K562 (cell line): ENCODE measurements at regions not wholly inside any gene's neighbourhood (a gene's known extent, or its start where the extent isn't known, plus 50 kb on each side); places are given as distances from the start of the nearest gene placed in this dataset.

Experiments
- ASH1L ChIP-seq: fragments of 450-650 bp; IDR thresholded peaks from 2 replicates; pipeline ENCODE4 v1.6.1; 2018; ENCODE audit warnings: borderline replicate concordance, mild to moderate bottlenecking, low read depth; ENCODE audit not compliant: partially characterized antibody
- DIDO1 ChIP-seq: fragments of 450-650 bp; IDR thresholded peaks from 2 replicates; pipeline ENCODE4 v1.6.1; 2016; ENCODE audit warnings: low read depth, missing biosample characterization, missing genetic modification characterization
- ELF2 ChIP-seq: fragments of 250-450 bp; sonication (Bioruptor Pico); IDR thresholded peaks from 2 replicates; pipeline ENCODE4 v1.5.0; 2021; ENCODE audit warnings: mild to moderate bottlenecking
- ELF4 ChIP-seq: fragments of 450-650 bp; formaldehyde crosslinking; IDR thresholded peaks from 2 replicates; pipeline ENCODE4 v1.4.0; 2022; ENCODE audit warnings: missing genetic modification characterization
- EP300 ChIP-seq: IDR thresholded peaks from 2 replicates; pipeline ENCODE4 v1.6.1; 2012; ENCODE audit warnings: low read length, improper control_type of control experiment
- ETV1 ChIP-seq: fragments of 450-650 bp; conservative IDR thresholded peaks from 2 replicates; pipeline ENCODE4 v1.6.1; 2016; ENCODE audit warnings: missing genetic modification characterization, control low read depth, low read depth, missing compliant biosample characterization
- FOXK2 ChIP-seq, 2 experiments: fragments of 450-650 bp; IDR thresholded peaks in 1 of 2; conservative IDR thresholded peaks in 1 of 2; 2 replicates each; pipeline ENCODE4 v1.6.1; 2016; ENCODE audit warnings: low read depth in 2 of 2, mild to moderate bottlenecking in 1 of 2
- GTF2A2 ChIP-seq: IDR thresholded peaks from 2 replicates; pipeline ENCODE4 v1.6.1; 2016; ENCODE audit warnings: mild to moderate bottlenecking, missing genetic modification characterization, missing compliant biosample characterization
- HCFC1 ChIP-seq: IDR thresholded peaks from 2 replicates; pipeline ENCODE4 v1.6.1; 2012; ENCODE audit warnings: low read depth, low read length, improper control_type of control experiment
- KLF10 ChIP-seq: fragments of 250-450 bp; sonication (Bioruptor Pico); IDR thresholded peaks from 2 replicates; pipeline ENCODE4 v1.6.1; 2021; ENCODE audit warnings: matching md5 sums
- LCOR ChIP-seq: sonication (generic); formaldehyde crosslinking; IDR thresholded peaks from 2 replicates; pipeline ENCODE4 v1.8.0; 2022; ENCODE audit warnings: mild to moderate bottlenecking, missing genetic modification reagents
- MXI1 ChIP-seq: IDR thresholded peaks from 2 replicates; pipeline ENCODE4 v1.6.1; 2011; ENCODE audit warnings: low read depth, mild to moderate bottlenecking, improper control_type of control experiment, low read length
- NCOA2 ChIP-seq, 2 experiments: fragments of 450-650 bp; IDR thresholded peaks; 2 replicates each; pipeline ENCODE4 v1.6.1; 2018; ENCODE audit warnings: mild to moderate bottlenecking in 2 of 2, moderate library complexity in 1 of 2; ENCODE audit not compliant: partially characterized antibody in 2 of 2
- OTX1 ChIP-seq: fragments of 450-650 bp; formaldehyde crosslinking; IDR thresholded peaks from 2 replicates; pipeline ENCODE4 v1.4.0; 2022; ENCODE audit warnings: mild to moderate bottlenecking
- PTRF ChIP-seq: fragments of 450-650 bp; IDR thresholded peaks from 2 replicates; pipeline ENCODE4 v1.6.1; 2016; ENCODE audit warnings: mild to moderate bottlenecking, missing genetic modification characterization, missing compliant biosample characterization
- PYGO2 ChIP-seq: fragments of 450-650 bp; IDR thresholded peaks from 2 replicates; pipeline ENCODE4 v1.6.1; 2016; ENCODE audit warnings: mild to moderate bottlenecking, missing genetic modification characterization, moderate library complexity, missing compliant biosample characterization
- RCOR1 ChIP-seq, 2 experiments: IDR thresholded peaks; 2 replicates each; pipeline ENCODE4 v1.6.1; 2012; ENCODE audit warnings: low read depth in 2 of 2, low read length in 2 of 2, borderline replicate concordance in 1 of 2, improper control_type of control experiment in 1 of 2
- SMAD3 ChIP-seq: fragments of 450-650 bp; formaldehyde crosslinking; conservative IDR thresholded peaks from 2 replicates; pipeline ENCODE4 v1.4.0; 2020; ENCODE audit warnings: mild to moderate bottlenecking
- SMAD4 ChIP-seq: fragments of 250-450 bp; sonication (Bioruptor Pico); conservative IDR thresholded peaks from 2 replicates; pipeline ENCODE4 v1.8.0; 2021; ENCODE audit warnings: inconsistent platforms, mild to moderate bottlenecking, moderate library complexity
- ZNF232 ChIP-seq: sonication (generic); formaldehyde crosslinking; IDR thresholded peaks from 2 replicates; pipeline ENCODE4 v1.8.0; 2022; ENCODE audit warnings: mild to moderate bottlenecking, missing genetic modification reagents
- TF ChIP-seq, protein P1 (sequence below): sonication (generic); formaldehyde crosslinking; IDR thresholded peaks from 2 replicates; pipeline ENCODE4 v1.9.0; 2022; ENCODE audit warnings: mild to moderate bottlenecking, missing genetic modification reagents
- TF ChIP-seq, protein P2 (sequence below): fragments of 450-650 bp; IDR thresholded peaks from 2 replicates; pipeline ENCODE4 v1.7.0; 2016; ENCODE audit warnings: borderline replicate concordance
- TF ChIP-seq, protein P3 (sequence below), 2 experiments: fragments of 450-650 bp in 1 of 2; sonication (generic) in 1 of 2; formaldehyde crosslinking in 1 of 2; IDR thresholded peaks in 1 of 2; conservative IDR thresholded peaks in 1 of 2; 2 replicates each; pipeline versions ENCODE4 v1.6.1 to v1.8.1; 2016 to 2023; ENCODE audit warnings: mild to moderate bottlenecking in 2 of 2, moderate library complexity in 2 of 2, inconsistent platforms in 1 of 2, missing genetic modification reagents in 1 of 2
- TF ChIP-seq, protein P4 (sequence below): fragments of 450-650 bp; formaldehyde crosslinking; IDR thresholded peaks from 2 replicates; pipeline ENCODE4 v1.4.0; 2020; ENCODE audit warnings: mild to moderate bottlenecking, moderate library complexity

DNA sequence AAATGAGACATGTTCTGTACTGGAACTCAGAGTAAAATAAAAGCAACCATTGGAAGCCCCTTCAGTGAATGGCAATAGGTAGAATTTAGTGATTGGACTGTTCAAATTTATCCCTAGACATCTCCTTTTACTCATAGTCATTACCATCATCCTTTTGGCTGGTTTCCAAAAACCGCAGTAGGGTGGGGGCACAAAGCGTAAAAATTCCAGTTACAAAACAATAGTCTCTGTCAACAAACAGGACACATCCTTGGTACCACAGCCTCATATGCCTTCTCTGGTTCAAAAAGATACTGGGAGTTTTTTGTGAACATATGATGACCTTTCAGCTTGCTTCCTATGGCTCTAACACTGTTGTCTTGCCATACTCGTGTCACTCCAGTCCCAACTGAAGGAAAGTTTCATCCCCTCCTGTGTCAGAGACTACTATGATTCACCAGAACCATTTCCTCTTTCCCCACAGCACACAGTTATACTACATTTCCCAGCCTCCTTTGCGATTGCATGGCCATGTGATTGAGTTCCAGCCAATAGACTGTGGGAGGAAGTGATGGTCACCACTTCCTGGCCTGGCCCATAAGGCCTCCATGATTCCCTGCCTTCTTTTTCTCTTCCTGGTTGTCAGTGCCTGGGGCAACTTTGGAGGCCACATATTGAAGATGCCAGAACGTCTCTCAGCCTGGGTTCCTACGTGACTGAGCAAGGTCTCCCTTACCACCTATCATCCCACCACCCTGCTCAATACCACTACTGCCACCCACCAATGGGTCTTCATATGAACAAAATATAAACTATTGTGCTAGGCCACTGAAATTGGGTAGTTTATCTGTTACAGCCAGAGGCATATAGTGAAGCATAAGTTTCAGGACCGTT is 162.4 kb downstream of the ID4 start (continued):
- TF ChIP-seq, protein P1, sequence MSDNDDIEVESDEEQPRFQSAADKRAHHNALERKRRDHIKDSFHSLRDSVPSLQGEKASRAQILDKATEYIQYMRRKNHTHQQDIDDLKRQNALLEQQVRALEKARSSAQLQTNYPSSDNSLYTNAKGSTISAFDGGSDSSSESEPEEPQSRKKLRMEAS (CRISPR knock-in tag), result no peak
- 0 out of 4 replicates have a peak, but pooled peaks of 1 of the 2 experiments have one; percentile 23 for TF ChIP-seq FOXK2 (conservative IDR thresholded peaks at IDR 0.05 in 1 of 2, IDR thresholded peaks at IDR 0.05 in 1 of 2; ENCODE audit: low read depth in 2 of 2)
- no peak for TF ChIP-seq GTF2A2 (tag)
- TF ChIP-seq EP300, result no peak
- TF ChIP-seq ASH1L, result peak; percentile 59
- TF ChIP-seq SMAD3 (CRISPR knock-in tag), result 0 out of 2 replicates have a peak, but pooled peaks have one; percentile 38
- TF ChIP-seq HCFC1, result peak; percentile 91
- no peak for TF ChIP-seq KLF10 (CRISPR knock-in tag)
- TF ChIP-seq MXI1, result no peak
- TF ChIP-seq ZNF232, result no peak
- TF ChIP-seq, protein P2, sequence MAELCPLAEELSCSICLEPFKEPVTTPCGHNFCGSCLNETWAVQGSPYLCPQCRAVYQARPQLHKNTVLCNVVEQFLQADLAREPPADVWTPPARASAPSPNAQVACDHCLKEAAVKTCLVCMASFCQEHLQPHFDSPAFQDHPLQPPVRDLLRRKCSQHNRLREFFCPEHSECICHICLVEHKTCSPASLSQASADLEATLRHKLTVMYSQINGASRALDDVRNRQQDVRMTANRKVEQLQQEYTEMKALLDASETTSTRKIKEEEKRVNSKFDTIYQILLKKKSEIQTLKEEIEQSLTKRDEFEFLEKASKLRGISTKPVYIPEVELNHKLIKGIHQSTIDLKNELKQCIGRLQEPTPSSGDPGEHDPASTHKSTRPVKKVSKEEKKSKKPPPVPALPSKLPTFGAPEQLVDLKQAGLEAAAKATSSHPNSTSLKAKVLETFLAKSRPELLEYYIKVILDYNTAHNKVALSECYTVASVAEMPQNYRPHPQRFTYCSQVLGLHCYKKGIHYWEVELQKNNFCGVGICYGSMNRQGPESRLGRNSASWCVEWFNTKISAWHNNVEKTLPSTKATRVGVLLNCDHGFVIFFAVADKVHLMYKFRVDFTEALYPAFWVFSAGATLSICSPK, result no peak
- peak; percentile 89 for TF ChIP-seq ELF4 (CRISPR knock-in tag)
- TF ChIP-seq PTRF (tag), result peak; percentile 63
- TF ChIP-seq ETV1 (tag), result peak; percentile 40; the same call in 1 of the 2 replicates
- TF ChIP-seq PYGO2, result no peak
- peak; percentile 91; the same call in 1 of the 2 replicates for TF ChIP-seq OTX1 (CRISPR knock-in tag)
- TF ChIP-seq NCOA2 (IDR thresholded peaks at IDR 0.05; ENCODE audit: partially characterized antibody in 2 of 2), result no peak
- peak; percentile 37; the same call in 1 of the 2 replicates for TF ChIP-seq ELF2 (CRISPR knock-in tag)
- TF ChIP-seq, protein P3, sequence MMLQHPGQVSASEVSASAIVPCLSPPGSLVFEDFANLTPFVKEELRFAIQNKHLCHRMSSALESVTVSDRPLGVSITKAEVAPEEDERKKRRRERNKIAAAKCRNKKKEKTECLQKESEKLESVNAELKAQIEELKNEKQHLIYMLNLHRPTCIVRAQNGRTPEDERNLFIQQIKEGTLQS (IDR thresholded peaks at IDR 0.05), result peak; percentile 39; the same call in 1 of the 2 replicates
- TF ChIP-seq, protein P3 (CRISPR knock-in tag; conservative IDR thresholded peaks at IDR 0.05), result 0 out of 2 replicates have a peak, but pooled peaks have one; percentile 15
- TF ChIP-seq RCOR1 (IDR thresholded peaks at IDR 0.05; ENCODE audit: borderline replicate concordance in 1 of 2, low read depth in 2 of 2, low read length in 2 of 2), result no peak
- peak; percentile 70; the same call in 1 of the 2 replicates for TF ChIP-seq DIDO1 (tag)
- TF ChIP-seq, protein P4, sequence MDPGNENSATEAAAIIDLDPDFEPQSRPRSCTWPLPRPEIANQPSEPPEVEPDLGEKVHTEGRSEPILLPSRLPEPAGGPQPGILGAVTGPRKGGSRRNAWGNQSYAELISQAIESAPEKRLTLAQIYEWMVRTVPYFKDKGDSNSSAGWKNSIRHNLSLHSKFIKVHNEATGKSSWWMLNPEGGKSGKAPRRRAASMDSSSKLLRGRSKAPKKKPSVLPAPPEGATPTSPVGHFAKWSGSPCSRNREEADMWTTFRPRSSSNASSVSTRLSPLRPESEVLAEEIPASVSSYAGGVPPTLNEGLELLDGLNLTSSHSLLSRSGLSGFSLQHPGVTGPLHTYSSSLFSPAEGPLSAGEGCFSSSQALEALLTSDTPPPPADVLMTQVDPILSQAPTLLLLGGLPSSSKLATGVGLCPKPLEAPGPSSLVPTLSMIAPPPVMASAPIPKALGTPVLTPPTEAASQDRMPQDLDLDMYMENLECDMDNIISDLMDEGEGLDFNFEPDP, result 0 out of 2 replicates have a peak, but pooled peaks have one; percentile 44
- TF ChIP-seq LCOR (CRISPR knock-in tag), result peak; percentile 60; the same call in 1 of the 2 replicates
- peak; percentile 78 for TF ChIP-seq SMAD4 (CRISPR knock-in tag)
